ENCODE measurements at regions not wholly inside any gene's neighbourhood (a gene's known extent, or its start where the extent isn't known, plus 50 kb on each side); places are given as distances from the start of the nearest gene placed in this dataset.

- no peak for DNase-seq
These were observed 165.7 kb upstream of the DMRT1 start for GRCh38 chr9:675697-676370.

- DNase-seq, result no peak
These were observed 164.6 kb upstream of the DMRT1 start for GRCh38 chr9:676780-677438.

- DNase-seq, result no peak
These were observed 163.9 kb upstream of the DMRT1 start for GRCh38 chr9:677461-678097.

GRCh38 chr9:678897-679296 lies 162.6 kb upstream of the DMRT1 start:
- no peak for DNase-seq

- DNase-seq, result no peak
These were observed 162.0 kb upstream of the DMRT1 start for GRCh38 chr9:679462-679861.

GRCh38 chr9:680106-680505 lies 161.4 kb upstream of the DMRT1 start:
- no peak for DNase-seq

- no peak for DNase-seq
These were observed 158.6 kb upstream of the DMRT1 start for GRCh38 chr9:682633-683508.

GRCh38 chr9:683509-684021 lies 157.9 kb upstream of the DMRT1 start:
- no peak for DNase-seq

GRCh38 chr9:684054-684890 lies 157.2 kb upstream of the DMRT1 start:
- DNase-seq, result no peak

GRCh38 chr9:684941-685340 lies 156.6 kb upstream of the DMRT1 start:
- DNase-seq, result no peak

- no peak for DNase-seq
These were observed 155.1 kb upstream of the DMRT1 start for GRCh38 chr9:686321-686813.

- DNase-seq, result no peak
These were observed 154.3 kb upstream of the DMRT1 start for GRCh38 chr9:687034-687785.

GRCh38 chr9:687994-688393 lies 153.5 kb upstream of the DMRT1 start:
- no peak for DNase-seq

- no peak for DNase-seq
These were observed 150.9 kb upstream of the DMRT1 start for GRCh38 chr9:690517-691111.

GRCh38 chr9:691825-692400 lies 149.6 kb upstream of the DMRT1 start:
- DNase-seq, result no peak

- DNase-seq, result no peak
These were observed 148.8 kb upstream of the DMRT1 start for GRCh38 chr9:692636-693129.

GRCh38 chr9:693201-694091 lies 148.1 kb upstream of the DMRT1 start:
- no peak for DNase-seq

GRCh38 chr9:694092-694402 lies 147.4 kb upstream of the DMRT1 start:
- no peak for DNase-seq

- DNase-seq, result no peak
These were observed 146.9 kb upstream of the DMRT1 start for GRCh38 chr9:694403-695154.

All from activated CD8-positive, alpha-beta memory T cell treated with anti-CD3 and anti-CD28 coated beads for 24 hours (primary cell).